ENCODE measurements at regions not wholly inside any gene's neighbourhood (a gene's known extent, or its start where the extent isn't known, plus 50 kb on each side); places are given as distances from the start of the nearest gene placed in this dataset.

DNA sequence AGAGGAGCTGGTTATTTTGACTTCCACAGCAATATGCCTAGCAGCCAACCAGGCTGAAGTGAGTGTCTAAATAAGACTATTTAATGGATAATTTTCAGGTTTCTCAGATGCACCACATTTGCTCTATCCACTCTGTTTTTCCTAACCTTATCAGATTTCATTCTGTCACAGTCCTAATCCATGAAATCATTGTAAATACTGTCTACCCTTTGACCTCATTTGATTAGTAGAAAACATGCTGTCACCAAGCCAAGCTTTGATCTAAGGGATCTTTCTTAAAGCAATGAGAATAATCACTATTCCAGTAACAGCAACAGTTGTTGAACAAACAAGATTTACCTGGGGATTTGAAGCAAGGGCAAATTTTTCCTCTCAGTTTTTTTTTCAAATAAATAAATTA lies 595.6 kb downstream of the LTN1 start:
- TF ChIP-seq, protein P1, sequence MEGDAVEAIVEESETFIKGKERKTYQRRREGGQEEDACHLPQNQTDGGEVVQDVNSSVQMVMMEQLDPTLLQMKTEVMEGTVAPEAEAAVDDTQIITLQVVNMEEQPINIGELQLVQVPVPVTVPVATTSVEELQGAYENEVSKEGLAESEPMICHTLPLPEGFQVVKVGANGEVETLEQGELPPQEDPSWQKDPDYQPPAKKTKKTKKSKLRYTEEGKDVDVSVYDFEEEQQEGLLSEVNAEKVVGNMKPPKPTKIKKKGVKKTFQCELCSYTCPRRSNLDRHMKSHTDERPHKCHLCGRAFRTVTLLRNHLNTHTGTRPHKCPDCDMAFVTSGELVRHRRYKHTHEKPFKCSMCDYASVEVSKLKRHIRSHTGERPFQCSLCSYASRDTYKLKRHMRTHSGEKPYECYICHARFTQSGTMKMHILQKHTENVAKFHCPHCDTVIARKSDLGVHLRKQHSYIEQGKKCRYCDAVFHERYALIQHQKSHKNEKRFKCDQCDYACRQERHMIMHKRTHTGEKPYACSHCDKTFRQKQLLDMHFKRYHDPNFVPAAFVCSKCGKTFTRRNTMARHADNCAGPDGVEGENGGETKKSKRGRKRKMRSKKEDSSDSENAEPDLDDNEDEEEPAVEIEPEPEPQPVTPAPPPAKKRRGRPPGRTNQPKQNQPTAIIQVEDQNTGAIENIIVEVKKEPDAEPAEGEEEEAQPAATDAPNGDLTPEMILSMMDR (IDR thresholded peaks at IDR 0.05) = no peak
- TF ChIP-seq POLR2A (IDR thresholded peaks at IDR 0.05) = no peak

Measured in uterus (tissue), 2 donors.